Hypothalamus (tissue), 51 donors: ENCODE measurements at regions not wholly inside any gene's neighbourhood (a gene's known extent, or its start where the extent isn't known, plus 50 kb on each side); places are given as distances from the start of the nearest gene placed in this dataset.

Source experiments
- DNase-seq, 51 donors: peaks; one replicate each; lab custom pipeline; 2025; lab: John Stamatoyannopoulos, UW

- no peak for DNase-seq
Observed at GRCh38 chr15:79656151-79657000, 224.2 kb downstream of the MINAR1 start.

GRCh38 chr15:79657722-79658121, 225.6 kb downstream of the MINAR1 start:
- DNase-seq, result no peak

- no peak for DNase-seq
Observed at GRCh38 chr15:79659691-79660090, 227.6 kb downstream of the MINAR1 start.

- no peak for DNase-seq
Observed at GRCh38 chr15:79661411-79661810, 229.3 kb downstream of the MINAR1 start.

GRCh38 chr15:79673416-79674123, 223.2 kb downstream of the MTHFS start:
- no peak for DNase-seq

GRCh38 chr15:79674124-79674465, 222.7 kb downstream of the MTHFS start:
- no peak for DNase-seq

GRCh38 chr15:79675982-79676381, 220.8 kb downstream of the MTHFS start:
- DNase-seq, result no peak

- DNase-seq, result no peak
Observed at GRCh38 chr15:79676621-79677020, 220.2 kb downstream of the MTHFS start.

- peak in 4 of 51 donors; percentile 1 to 2 (median 1) for DNase-seq
Observed at GRCh38 chr15:79677241-79677640, 219.6 kb downstream of the MTHFS start.

GRCh38 chr15:79678032-79678701, 218.6 kb downstream of the MTHFS start:
- no peak for DNase-seq

- DNase-seq, result no peak
Observed at GRCh38 chr15:79680720-79681119, 216.1 kb downstream of the MTHFS start.

- DNase-seq, result peak in 32 of 51 donors; percentile 3 to 57 (median 26)
Observed at GRCh38 chr15:79682285-79682684, 214.5 kb downstream of the MTHFS start.

- DNase-seq, result no peak
Observed at GRCh38 chr15:79682851-79683288, 213.9 kb downstream of the MTHFS start.

- no peak for DNase-seq
Observed at GRCh38 chr15:79689030-79689429, 207.8 kb downstream of the MTHFS start.

GRCh38 chr15:79700951-79701480, 195.8 kb downstream of the MTHFS start:
- no peak for DNase-seq

GRCh38 chr15:79702621-79703020, 194.2 kb downstream of the MTHFS start:
- no peak for DNase-seq

GRCh38 chr15:79721256-79721655, 175.6 kb downstream of the MTHFS start:
- DNase-seq, result no peak

GRCh38 chr15:79724312-79724711, 172.5 kb downstream of the MTHFS start:
- no peak for DNase-seq

GRCh38 chr15:79724804-79725203, 172.0 kb downstream of the MTHFS start:
- DNase-seq, result no peak

GRCh38 chr15:79728867-79729266, 167.9 kb downstream of the MTHFS start:
- DNase-seq, result no peak

GRCh38 chr15:79736435-79737000, 160.3 kb downstream of the MTHFS start:
- DNase-seq, result no peak
